ENCODE measurements at regions not wholly inside any gene's neighbourhood (a gene's known extent, or its start where the extent isn't known, plus 50 kb on each side); places are given as distances from the start of the nearest gene placed in this dataset.

DNA sequence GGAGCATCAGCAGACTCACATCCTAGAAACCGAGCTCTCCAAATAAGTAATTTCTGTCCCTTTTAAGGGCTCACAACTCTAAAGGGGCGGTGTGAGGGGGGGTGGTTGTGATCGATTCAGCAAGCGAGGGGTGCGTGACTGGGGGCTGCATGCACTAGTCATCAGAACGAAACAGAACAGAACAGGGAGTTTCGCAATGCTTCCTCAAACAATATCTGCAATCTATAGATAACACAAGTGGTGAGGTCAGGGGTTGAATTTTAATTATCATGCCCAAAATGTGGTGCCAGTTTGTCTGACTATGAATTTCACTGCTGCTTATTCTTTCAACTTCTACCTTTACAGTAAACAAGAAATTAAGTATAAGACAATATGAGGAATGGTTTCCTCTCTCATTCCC lies 1003.0 kb upstream of the NCAM2 start:
- H3K27ac ChIP-seq, result no peak overlapping the region
- no peak for DNase-seq
- no peak for ATAC-seq
- no peaks in the 10 kb centered on the region for H3K27me3 ChIP-seq
- intact Hi-C loops (cut with DNase I), result no loop called here
- no peaks in the 10 kb centered on the region for H3K36me3 ChIP-seq
- no peaks in the 10 kb centered on the region for H3K4me1 ChIP-seq
- TF ChIP-seq, protein P1, sequence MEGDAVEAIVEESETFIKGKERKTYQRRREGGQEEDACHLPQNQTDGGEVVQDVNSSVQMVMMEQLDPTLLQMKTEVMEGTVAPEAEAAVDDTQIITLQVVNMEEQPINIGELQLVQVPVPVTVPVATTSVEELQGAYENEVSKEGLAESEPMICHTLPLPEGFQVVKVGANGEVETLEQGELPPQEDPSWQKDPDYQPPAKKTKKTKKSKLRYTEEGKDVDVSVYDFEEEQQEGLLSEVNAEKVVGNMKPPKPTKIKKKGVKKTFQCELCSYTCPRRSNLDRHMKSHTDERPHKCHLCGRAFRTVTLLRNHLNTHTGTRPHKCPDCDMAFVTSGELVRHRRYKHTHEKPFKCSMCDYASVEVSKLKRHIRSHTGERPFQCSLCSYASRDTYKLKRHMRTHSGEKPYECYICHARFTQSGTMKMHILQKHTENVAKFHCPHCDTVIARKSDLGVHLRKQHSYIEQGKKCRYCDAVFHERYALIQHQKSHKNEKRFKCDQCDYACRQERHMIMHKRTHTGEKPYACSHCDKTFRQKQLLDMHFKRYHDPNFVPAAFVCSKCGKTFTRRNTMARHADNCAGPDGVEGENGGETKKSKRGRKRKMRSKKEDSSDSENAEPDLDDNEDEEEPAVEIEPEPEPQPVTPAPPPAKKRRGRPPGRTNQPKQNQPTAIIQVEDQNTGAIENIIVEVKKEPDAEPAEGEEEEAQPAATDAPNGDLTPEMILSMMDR (IDR thresholded peaks at IDR 0.05), result no peak
- H3K4me3 ChIP-seq, result no peak overlapping the region
- WGBS, 2 donors, result 71 to 73% methylated on average over 7 of the region's 7 CpGs
- H3K9me3 ChIP-seq, result peaks cover 0 to 33% (median 0%) of the 10 kb centered on the region in 11 donors

DNA sequence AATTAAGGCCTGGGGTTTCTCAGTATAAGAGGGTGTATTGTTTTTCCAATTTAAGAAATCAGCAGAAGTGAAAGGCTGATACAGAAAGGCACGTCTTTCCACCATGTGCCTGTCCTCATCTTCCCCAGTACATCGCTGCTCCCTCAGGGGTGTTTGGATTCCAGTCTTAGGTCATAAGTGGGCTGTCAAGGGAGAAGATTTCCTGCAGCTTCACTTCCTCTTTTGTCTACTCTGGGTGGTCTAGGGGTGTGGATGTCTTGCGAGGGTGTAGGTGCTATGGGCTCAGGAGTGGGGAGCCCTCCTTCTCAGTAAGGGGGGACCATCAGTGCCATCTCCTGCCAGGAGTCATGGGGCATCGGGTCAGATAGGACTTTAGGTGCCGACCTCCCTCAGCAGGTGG lies 999.8 kb upstream of the NCAM2 start:
- H3K36me3 ChIP-seq, result no peaks in the 10 kb centered on the region
- intact Hi-C loops (cut with DNase I), result no loop called here
- 84 to 89% methylated on average over 5 of the region's 5 CpGs for WGBS, 2 donors

DNA sequence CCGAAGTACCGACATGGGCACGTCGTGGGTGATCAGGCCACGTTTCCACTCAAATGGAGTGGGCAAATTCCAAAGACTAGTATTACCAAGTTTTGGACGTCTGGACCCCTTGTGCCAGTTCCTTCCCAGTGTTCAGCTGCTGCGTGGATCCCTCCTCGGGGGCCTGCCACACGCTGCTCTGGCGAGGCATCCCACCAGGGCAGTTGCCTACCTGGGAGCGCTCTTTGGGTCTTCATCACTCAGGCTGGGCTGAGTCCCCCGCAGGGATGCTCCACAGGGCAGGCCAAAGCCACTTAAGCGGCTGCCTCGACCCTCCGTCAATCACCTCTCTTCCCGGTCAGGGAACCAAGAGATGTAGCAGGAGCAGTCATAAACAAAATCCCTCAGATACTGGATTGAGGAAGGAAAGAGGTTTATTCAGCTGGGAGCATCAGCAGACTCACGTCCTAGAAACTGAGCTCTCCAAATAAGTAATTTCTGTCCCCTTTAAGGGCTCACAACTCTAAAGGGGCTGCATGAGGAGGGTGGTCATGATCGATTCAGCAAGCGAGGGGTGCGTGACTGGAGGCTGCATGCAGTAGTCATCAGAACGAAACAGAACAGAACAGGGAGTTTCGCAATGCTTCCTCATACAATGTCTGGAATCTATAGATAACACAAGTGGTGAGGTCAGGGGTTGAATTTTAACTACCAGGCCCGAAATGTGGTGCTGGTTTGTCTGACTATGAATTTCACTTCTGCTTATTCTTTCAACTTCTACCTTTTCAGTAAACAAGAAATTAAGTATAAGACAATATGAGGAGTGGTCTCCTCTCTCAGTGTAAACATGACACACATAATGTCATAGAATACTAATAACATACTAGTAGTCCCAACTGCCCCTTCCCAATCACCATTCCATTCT lies 998.6 kb upstream of the NCAM2 start:
- Histone ChIP-seq H3K27me3 (no peaks in the 10 kb centered on the region), H3K27ac (no peak overlapping the region), H3K4me1 (no peaks in the 10 kb centered on the region), H3K9me3 (peaks cover 0 to 40% (median 0%) of the 10 kb centered on the region in 11 donors), H3K4me3 (no peak overlapping the region), H3K36me3 (no peaks in the 10 kb centered on the region)
- WGBS, 2 donors, result 81 to 83% methylated on average over 23 of the region's 23 CpGs
- intact Hi-C loops (cut with DNase I), result no loop called here
- ATAC-seq (no peak), DNase-seq (no peak)
- TF ChIP-seq, protein P1 (IDR thresholded peaks at IDR 0.05), result no peak

More for the DNA sequence above, 999.8 kb upstream of the NCAM2 start:
- no peaks in the 10 kb centered on the region for H3K27me3 ChIP-seq
- H3K4me3 ChIP-seq, result no peak overlapping the region
- peaks cover 0 to 48% (median 0%) of the 10 kb centered on the region in 11 donors for H3K9me3 ChIP-seq
- no peak for ATAC-seq
- no peaks in the 10 kb centered on the region for H3K4me1 ChIP-seq
- no peak for DNase-seq
- TF ChIP-seq, protein P1 (IDR thresholded peaks at IDR 0.05), result no peak
- no peak overlapping the region for H3K27ac ChIP-seq

DNA sequence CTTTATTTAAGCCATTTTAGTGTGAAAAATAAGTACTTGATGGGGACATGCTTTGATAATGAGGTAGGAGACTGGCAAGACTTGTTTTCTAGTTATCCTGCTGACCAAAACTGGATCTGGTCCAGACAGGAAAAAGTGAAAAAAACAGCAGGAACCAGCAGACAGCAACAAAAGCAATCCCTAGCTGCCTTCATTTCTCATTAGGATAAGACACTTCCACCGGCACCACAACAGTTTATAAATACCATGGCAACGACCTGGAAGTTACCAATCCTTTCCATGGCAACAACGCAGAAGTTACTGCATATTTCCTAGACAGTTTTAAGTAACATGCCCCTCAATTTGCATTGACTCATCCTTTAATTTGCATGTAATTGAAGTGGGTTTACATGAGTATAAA lies 993.8 kb upstream of the NCAM2 start:
- H3K4me1 ChIP-seq, result no peaks in the 10 kb centered on the region
- no peaks in the 10 kb centered on the region for H3K27me3 ChIP-seq
- TF ChIP-seq, protein P1 (IDR thresholded peaks at IDR 0.05), result no peak
- WGBS, 2 donors, result 24 to 41% methylated on average over 3 of the region's 3 CpGs
- DNase-seq, result peak in 1 of 2 donors; percentile 17
- H3K4me3 ChIP-seq, result no peak overlapping the region
- H3K36me3 ChIP-seq, result no peaks in the 10 kb centered on the region
- intact Hi-C loops (cut with DNase I), result no loop called here
- no peak overlapping the region for H3K27ac ChIP-seq
- ATAC-seq, result peak in 5 of 8 donors; percentile 18 to 62 (median 37)
- peaks cover 0 to 20% (median 0%) of the 10 kb centered on the region in 11 donors for H3K9me3 ChIP-seq
